ENCODE measurements at regions not wholly inside any gene's neighbourhood (a gene's known extent, or its start where the extent isn't known, plus 50 kb on each side); places are given as distances from the start of the nearest gene placed in this dataset.

DNA sequence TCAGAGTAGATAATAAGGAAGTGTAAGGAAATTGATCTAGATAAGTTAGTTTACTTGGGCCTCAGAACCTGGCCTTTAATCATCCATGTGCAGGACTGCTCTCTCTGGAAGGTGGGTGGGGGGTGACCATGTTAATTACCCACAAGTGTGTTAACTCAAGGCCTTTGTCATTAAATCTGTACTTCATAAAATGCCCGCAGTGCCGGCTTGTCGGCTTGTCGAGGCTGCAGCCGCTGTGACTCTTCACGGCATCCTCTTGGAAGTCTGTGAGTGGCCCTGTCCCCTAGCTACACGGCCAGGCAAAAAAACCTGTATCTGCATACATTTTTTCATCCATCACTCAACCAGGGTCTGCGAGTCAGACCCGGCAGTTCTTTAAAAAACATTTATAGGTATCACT, 70.9 kb upstream of the ASCC3 start:
- Histone ChIP-seq H3K9me3 (peaks cover 0 to 11% (median 0%) of the 10 kb centered on the region in 4 donors), H3K27ac (no peak overlapping the region), H3K27me3 (no peaks in the 10 kb centered on the region), H3K36me3 (no peaks in the 10 kb centered on the region), H3K4me3 (no peak overlapping the region), H3K4me1 (no peaks in the 10 kb centered on the region)
- no peak for TF ChIP-seq POLR2AphosphoS5 (IDR thresholded peaks at IDR 0.05)
- no peak for TF ChIP-seq POLR2A (IDR thresholded peaks at IDR 0.05)
- TF ChIP-seq, protein P1, sequence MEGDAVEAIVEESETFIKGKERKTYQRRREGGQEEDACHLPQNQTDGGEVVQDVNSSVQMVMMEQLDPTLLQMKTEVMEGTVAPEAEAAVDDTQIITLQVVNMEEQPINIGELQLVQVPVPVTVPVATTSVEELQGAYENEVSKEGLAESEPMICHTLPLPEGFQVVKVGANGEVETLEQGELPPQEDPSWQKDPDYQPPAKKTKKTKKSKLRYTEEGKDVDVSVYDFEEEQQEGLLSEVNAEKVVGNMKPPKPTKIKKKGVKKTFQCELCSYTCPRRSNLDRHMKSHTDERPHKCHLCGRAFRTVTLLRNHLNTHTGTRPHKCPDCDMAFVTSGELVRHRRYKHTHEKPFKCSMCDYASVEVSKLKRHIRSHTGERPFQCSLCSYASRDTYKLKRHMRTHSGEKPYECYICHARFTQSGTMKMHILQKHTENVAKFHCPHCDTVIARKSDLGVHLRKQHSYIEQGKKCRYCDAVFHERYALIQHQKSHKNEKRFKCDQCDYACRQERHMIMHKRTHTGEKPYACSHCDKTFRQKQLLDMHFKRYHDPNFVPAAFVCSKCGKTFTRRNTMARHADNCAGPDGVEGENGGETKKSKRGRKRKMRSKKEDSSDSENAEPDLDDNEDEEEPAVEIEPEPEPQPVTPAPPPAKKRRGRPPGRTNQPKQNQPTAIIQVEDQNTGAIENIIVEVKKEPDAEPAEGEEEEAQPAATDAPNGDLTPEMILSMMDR (IDR thresholded peaks at IDR 0.05) = no peak
- no peak for TF ChIP-seq EP300 (IDR thresholded peaks at IDR 0.05)
- WGBS, 5 donors = 47 to 71% (median 53%) methylated on average over 9 of the region's 9 CpGs
- intact Hi-C loops (cut with DNase I; ENCODE audit: low total_unique reads) = no loop called here
- no peak for DNase-seq

DNA sequence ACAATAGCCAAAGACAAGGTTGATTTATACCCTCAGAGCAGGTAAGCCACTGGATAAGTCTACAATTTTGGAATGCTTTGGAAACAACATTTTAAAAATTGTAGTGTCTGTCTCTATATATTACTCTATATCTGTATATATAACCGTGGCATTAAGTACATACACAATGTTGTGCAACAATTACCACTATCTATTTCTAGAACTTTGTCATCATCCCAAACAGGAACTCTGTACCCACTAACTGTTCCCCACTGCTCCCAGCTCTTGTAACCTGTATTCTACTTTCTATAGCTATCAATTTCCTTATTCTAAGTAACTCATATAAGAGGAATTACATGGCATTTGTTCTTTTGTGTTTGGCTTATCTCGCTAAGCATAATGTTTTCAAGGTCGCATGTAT, 78.2 kb upstream of the ASCC3 start:
- TF ChIP-seq POLR2AphosphoS5 (IDR thresholded peaks at IDR 0.05) = no peak
- 75 to 90% (median 86%) methylated on average over 3 of the region's 3 CpGs for WGBS, 5 donors
- Histone ChIP-seq H3K36me3 (no peaks in the 10 kb centered on the region), H3K27ac (no peak overlapping the region), H3K9me3 (no peaks in the 10 kb centered on the region), H3K4me1 (no peaks in the 10 kb centered on the region), H3K4me3 (no peak overlapping the region), H3K27me3 (no peaks in the 10 kb centered on the region)
- intact Hi-C loops (cut with DNase I; ENCODE audit: low total_unique reads) = no loop called here
- no peak for DNase-seq

DNA sequence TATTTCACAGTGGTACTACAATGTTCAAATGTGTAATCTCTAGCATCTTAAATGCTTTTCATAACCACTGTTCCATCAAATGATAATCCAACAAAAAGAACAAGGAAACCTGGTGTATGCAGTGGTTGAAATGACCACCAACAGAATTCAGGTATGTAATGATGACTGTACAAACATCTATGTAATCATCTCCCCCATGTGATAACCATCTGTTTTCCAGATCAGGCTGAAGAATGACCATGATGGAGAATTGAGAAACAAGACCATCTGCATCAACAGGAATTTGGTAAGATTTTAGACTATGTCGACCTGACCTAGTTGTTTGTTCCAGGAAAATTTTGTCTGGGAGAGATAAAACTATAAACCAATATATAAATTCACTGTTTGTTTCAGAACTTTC, 81.3 kb upstream of the ASCC3 start:
- Histone ChIP-seq H3K9me3 (no peaks in the 10 kb centered on the region), H3K4me3 (no peak overlapping the region), H3K36me3 (no peaks in the 10 kb centered on the region), H3K27me3 (no peaks in the 10 kb centered on the region), H3K4me1 (no peaks in the 10 kb centered on the region), H3K27ac (no peak overlapping the region)
- no peak for TF ChIP-seq POLR2A (IDR thresholded peaks at IDR 0.05)
- DNase-seq = no peak
- intact Hi-C loops (cut with DNase I; ENCODE audit: low total_unique reads) = no loop called here
- 70 to 90% (median 75%) methylated on average over 1 of the region's 1 CpG for WGBS, 5 donors

DNA sequence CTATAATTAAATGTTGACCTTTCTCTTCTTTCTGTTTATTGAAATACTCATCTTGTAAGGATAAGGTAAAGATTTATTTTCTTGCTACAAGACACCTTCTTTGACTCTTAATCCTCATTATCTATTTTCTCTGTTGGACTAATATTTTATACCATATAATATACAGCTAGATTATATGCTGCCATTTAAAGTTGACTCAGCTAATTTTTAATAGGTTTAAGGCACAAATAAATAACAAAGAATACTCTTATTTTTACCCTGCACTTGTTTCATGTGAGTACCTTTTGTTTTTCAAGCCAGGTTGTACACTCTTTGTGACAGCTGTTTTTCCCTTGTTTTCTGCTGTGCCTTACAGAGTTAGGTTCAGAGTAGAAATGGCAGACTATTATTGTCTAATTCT, 83.9 kb upstream of the ASCC3 start:
- H3K9me3 ChIP-seq = peaks cover 0 to 11% (median 4%) of the 10 kb centered on the region in 4 donors
- intact Hi-C loops (cut with DNase I; ENCODE audit: low total_unique reads) = no loop called here
- no peak for DNase-seq
- TF ChIP-seq POLR2A (IDR thresholded peaks at IDR 0.05) = no peak
- TF ChIP-seq, protein P1 (IDR thresholded peaks at IDR 0.05) = no peak
- no peak for TF ChIP-seq EP300 (IDR thresholded peaks at IDR 0.05)
- H3K4me1 ChIP-seq = no peaks in the 10 kb centered on the region
- no peak overlapping the region for H3K27ac ChIP-seq
- no peaks in the 10 kb centered on the region for H3K36me3 ChIP-seq
- no peaks in the 10 kb centered on the region for H3K27me3 ChIP-seq
- H3K4me3 ChIP-seq = no peak overlapping the region

DNA sequence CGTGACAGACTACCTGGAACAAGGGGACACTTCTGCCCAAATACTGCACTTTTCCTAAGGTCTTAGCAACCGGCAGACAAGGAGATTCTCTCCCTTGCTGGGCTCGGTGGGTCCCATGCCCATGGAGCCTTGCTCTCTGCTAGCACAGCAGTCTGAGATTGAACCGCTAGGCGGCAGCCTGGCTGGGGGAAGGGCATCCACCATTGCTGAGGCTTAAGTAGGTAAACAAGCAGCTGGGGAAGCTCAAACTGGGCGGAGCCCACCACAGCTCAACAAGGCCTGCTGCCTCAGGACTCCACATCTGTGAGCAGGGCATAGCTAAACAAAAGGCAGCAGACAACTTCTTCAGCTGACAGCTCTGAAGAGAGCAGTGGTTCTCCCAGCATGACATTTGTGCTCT, 87.8 kb upstream of the ASCC3 start:
- H3K27ac ChIP-seq = no peak overlapping the region
- no peaks in the 10 kb centered on the region for H3K36me3 ChIP-seq
- 75 to 86% (median 77%) methylated on average over 5 to 6 of the region's 6 CpGs for WGBS, 5 donors
- intact Hi-C loops (cut with DNase I; ENCODE audit: low total_unique reads) = no loop called here
- no peak overlapping the region for H3K4me3 ChIP-seq
- DNase-seq = no peak
- H3K9me3 ChIP-seq = peaks cover 0 to 11% (median 6%) of the 10 kb centered on the region in 4 donors
- H3K4me1 ChIP-seq = no peaks in the 10 kb centered on the region
- TF ChIP-seq POLR2AphosphoS5 (IDR thresholded peaks at IDR 0.05) = no peak
- no peak for TF ChIP-seq EP300 (IDR thresholded peaks at IDR 0.05)
- TF ChIP-seq POLR2A (IDR thresholded peaks at IDR 0.05) = no peak
- TF ChIP-seq, protein P1 (IDR thresholded peaks at IDR 0.05) = no peak
- H3K27me3 ChIP-seq = no peaks in the 10 kb centered on the region

DNA sequence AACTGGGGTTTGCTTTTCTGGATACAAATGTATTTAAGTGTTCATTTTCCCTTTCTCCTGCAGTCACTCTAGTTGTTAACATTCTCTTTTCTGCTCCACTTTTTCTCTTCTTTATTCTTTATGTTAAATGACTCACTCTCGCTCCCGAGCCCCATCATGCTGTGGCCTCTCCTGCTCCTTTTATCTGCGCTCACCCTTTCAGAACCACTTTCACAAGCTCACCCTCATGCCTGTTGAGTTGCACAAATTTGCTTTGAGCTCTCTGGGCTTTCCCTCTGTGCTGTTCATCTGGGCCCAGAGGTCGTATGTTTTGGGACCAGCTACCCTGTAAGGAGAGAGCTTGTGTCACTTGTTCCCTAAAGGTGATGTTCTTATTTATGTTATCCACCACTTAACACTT, 98.1 kb upstream of the ASCC3 start:
- Histone ChIP-seq H3K9me3 (peaks cover 0 to 8% (median 2%) of the 10 kb centered on the region in 4 donors), H3K27me3 (no peaks in the 10 kb centered on the region), H3K4me3 (no peak overlapping the region), H3K27ac (no peak overlapping the region), H3K4me1 (no peaks in the 10 kb centered on the region), H3K36me3 (no peaks in the 10 kb centered on the region)
- TF ChIP-seq EP300 (IDR thresholded peaks at IDR 0.05) (no peak), POLR2AphosphoS5 (IDR thresholded peaks at IDR 0.05) (no peak), POLR2A (IDR thresholded peaks at IDR 0.05) (no peak)
- TF ChIP-seq, protein P1 (IDR thresholded peaks at IDR 0.05) = no peak
- DNase-seq = no peak
- WGBS, 5 donors = 40 to 62% (median 41%) methylated on average over 4 of the region's 4 CpGs
- intact Hi-C loops (cut with DNase I; ENCODE audit: low total_unique reads) = no loop called here
